K562 (cell line): ENCODE measurements at regions not wholly inside any gene's neighbourhood (a gene's known extent, or its start where the extent isn't known, plus 50 kb on each side); places are given as distances from the start of the nearest gene placed in this dataset.

Experiments used
- ATAC-seq: fragments of 200-7000 bp; cut with Tn5 transposase; 3 replicates; pipeline ENCODE4 v1.9.1; 2020; ENCODE audit warnings: moderate library complexity
- BruUV-seq: library from RNA; stranded (reverse); fragments of 400-500 nt; replicated peaks from 2 replicates; lab custom pipeline; 2021; lab: Mats Ljungman, UMichigan
- CTCF ChIA-PET: fragments of 300-600 bp; formaldehyde crosslinking; extraction: SDS; loops from one replicate; lab custom pipeline; 2021; ENCODE audit warnings: low intra/inter-chr PET ratio; lab: Yijun Ruan, JAX
- POLR2A ChIA-PET: fragments of 300-600, 350-650 bp; sonication (Branson Sonifier 250); formaldehyde crosslinking; extraction: SDS; loops from one replicate; lab custom pipeline; 2021; ENCODE audit warnings: antibody characterized with exemption, inconsistent platforms; lab: Yijun Ruan, JAX
- DNase-seq, 4 experiments: peaks; one replicate each; pipeline versions ENCODE4 v3.0.0 to v3.0.0-alpha.2; 2011 to 2018; ENCODE audit warnings: low spot score in 3 of 4, mixed read lengths in 3 of 4; ENCODE audit errors: extremely low read depth in 1 of 4
- FAIRE-seq: peaks from 2 replicates; lab custom pipeline; 2011; peaks lifted over from hg19 to GRCh38; lab: Jason Lieb, UNC
- H2AFZ ChIP-seq: 2 replicates; pipeline ENCODE4 v1.6.0; 2011; ENCODE audit warnings: low read depth, low read length, control low read depth, inconsistent platforms
- H3K27ac ChIP-seq: fragments of 200-600 bp; 3 replicates; pipeline ENCODE4 v1.8.0; 2011; ENCODE audit warnings: low read depth, mild to moderate bottlenecking, control low read depth, inconsistent platforms, low read length, moderate library complexity, mixed read lengths; ENCODE audit errors: extremely low read depth
- H3K27me3 ChIP-seq, 2 experiments: fragments of 300-600 bp in 1 of 2; 2 replicates in 1 of 2; 3 replicates in 1 of 2; pipeline versions ENCODE4 v1.6.0 to v1.8.0; 2011; ENCODE audit warnings: inconsistent platforms in 2 of 2, low read length in 2 of 2, mild to moderate bottlenecking in 1 of 2, mixed read lengths in 1 of 2, moderate library complexity in 1 of 2; ENCODE audit not compliant: control insufficient read depth in 2 of 2, insufficient read depth in 2 of 2
- H3K36me3 ChIP-seq: fragments of 300-600 bp; 3 replicates; pipeline ENCODE4 v1.8.0; 2011; ENCODE audit warnings: mild to moderate bottlenecking, low read length, inconsistent platforms; ENCODE audit not compliant: control insufficient read depth, insufficient read depth
- H3K4me1 ChIP-seq, 2 experiments: fragments of 200-600 bp in 1 of 2; replicated peaks in 1 of 2; 2 replicates in 1 of 2; 3 replicates in 1 of 2; pipeline versions ENCODE4 v1.5.1 to v1.8.0; 2011; ENCODE audit warnings: inconsistent platforms in 2 of 2, low read length in 2 of 2, mild to moderate bottlenecking in 1 of 2, mixed read lengths in 1 of 2, moderate library complexity in 1 of 2; ENCODE audit not compliant: control insufficient read depth in 2 of 2, insufficient read depth in 2 of 2
- H3K4me2 ChIP-seq: 2 replicates; pipeline ENCODE4 v1.6.1; 2011; ENCODE audit warnings: low read length, control low read depth, inconsistent platforms, mixed read lengths; ENCODE audit not compliant: insufficient read depth
- H3K4me3 ChIP-seq: fragments of 200-600 bp; sonication (generic), shearing (Covaris generic); 2 replicates; pipeline ENCODE4 v1.5.1; 2016; ENCODE audit warnings: control low read depth, inconsistent platforms
- H3K79me2 ChIP-seq: fragments of 200-600 bp; 3 replicates; pipeline ENCODE4 v1.8.0; 2011; ENCODE audit warnings: low read length, inconsistent platforms; ENCODE audit not compliant: control insufficient read depth, insufficient read depth
- H3K9ac ChIP-seq, 2 experiments: 2 replicates each; pipeline versions ENCODE4 v1.6.0 to v1.6.1; 2011; ENCODE audit warnings: low read depth in 2 of 2, low read length in 2 of 2, control low read depth in 1 of 2, inconsistent platforms in 1 of 2, mild to moderate bottlenecking in 1 of 2, mixed read lengths in 1 of 2; ENCODE audit not compliant: insufficient read depth in 1 of 2
- H3K9me1 ChIP-seq: one replicate; pipeline ENCODE4 v1.6.0; 2011; ENCODE audit warnings: inconsistent platforms, mild to moderate bottlenecking, low read length, moderate library complexity; ENCODE audit not compliant: control insufficient read depth, insufficient read depth
- H3K9me3 ChIP-seq: replicated peaks from 2 replicates; pipeline ENCODE4 v1.5.1; 2011; ENCODE audit warnings: low read depth, low read length, inconsistent platforms; ENCODE audit not compliant: control insufficient read depth, insufficient read depth
- H4K20me1 ChIP-seq: replicated peaks from 2 replicates; pipeline ENCODE4 v1.6.1; 2011; ENCODE audit warnings: low read length, inconsistent platforms, mixed read lengths; ENCODE audit not compliant: control insufficient read depth, insufficient read depth
- ATF1 ChIP-seq, 2 experiments: fragments of 450-650 bp in 1 of 2; IDR thresholded peaks; 2 replicates each; pipeline ENCODE4 v1.6.1; 2016; ENCODE audit warnings: missing compliant biosample characterization in 1 of 2, missing genetic modification characterization in 1 of 2
- ETV6 ChIP-seq, 3 experiments: fragments of 150-350 bp in 1 of 3; sonication (generic) in 1 of 3; formaldehyde crosslinking in 1 of 3; IDR thresholded peaks; 2 replicates each; pipeline versions ENCODE4 v1.6.1 to v1.8.0; 2014 to 2022; ENCODE audit warnings: borderline replicate concordance in 2 of 3, low read depth in 2 of 3, antibody characterized with exemption in 1 of 3, low read length in 1 of 3, mild to moderate bottlenecking in 1 of 3, missing genetic modification reagents in 1 of 3
- FOXK2 ChIP-seq, 2 experiments: fragments of 450-650 bp; IDR thresholded peaks in 1 of 2; conservative IDR thresholded peaks in 1 of 2; 2 replicates each; pipeline ENCODE4 v1.6.1; 2016; ENCODE audit warnings: low read depth in 2 of 2, mild to moderate bottlenecking in 1 of 2
- HDGF ChIP-seq: fragments of 450-650 bp; IDR thresholded peaks from 2 replicates; pipeline ENCODE4 v1.6.1; 2016
- KLF1 ChIP-seq: fragments of 450-650 bp; IDR thresholded peaks from 2 replicates; pipeline ENCODE4 v1.6.1; 2016; ENCODE audit warnings: missing genetic modification characterization, missing compliant biosample characterization
- L3MBTL2 ChIP-seq: fragments of 450-650 bp; IDR thresholded peaks from 2 replicates; pipeline ENCODE4 v1.6.1; 2016; ENCODE audit warnings: mild to moderate bottlenecking, moderate library complexity
- MCM7 ChIP-seq, 2 experiments: fragments of 450-650 bp; IDR thresholded peaks; 2 replicates each; pipeline ENCODE4 v1.6.1; 2016 to 2018
- NR2F6 ChIP-seq: fragments of 450-650 bp; formaldehyde crosslinking; IDR thresholded peaks from 2 replicates; pipeline ENCODE4 v1.4.0; 2020; ENCODE audit warnings: mild to moderate bottlenecking
- PPARD ChIP-seq: fragments of 250-450 bp; sonication (Bioruptor Pico); IDR thresholded peaks from 2 replicates; pipeline ENCODE4 v1.8.0; 2022; ENCODE audit warnings: inconsistent platforms, mild to moderate bottlenecking, moderate library complexity
- STAG1 ChIP-seq: sonication (generic); formaldehyde crosslinking; IDR thresholded peaks from 2 replicates; pipeline ENCODE4 v1.5.0; 2020; ENCODE audit warnings: missing genetic modification reagents, borderline replicate concordance
- ZNF140 ChIP-seq: fragments of 250-450 bp; sonication (Bioruptor Pico); IDR thresholded peaks from 2 replicates; pipeline ENCODE4 v1.8.0; 2021; ENCODE audit warnings: moderate library complexity, mild to moderate bottlenecking, inconsistent platforms
- WGBS: fragments of 100-300 bp; shearing (Covaris generic); methylation state at CpG from one replicate; pipeline ENCODE4 v1.1.6; 2016; ENCODE audit warnings: low coverage, mixed read lengths; ENCODE audit not compliant: insufficient coverage; ENCODE audit errors: missing lambda C conversion rate; 5-methylcytosine and 5-hydroxymethylcytosine counted together
- in situ Hi-C: fragments of 300-500 bp; cut with MboI; formaldehyde crosslinking; loops from 4 replicates; pipeline ENCODE4 v1.15.0; 2018; ENCODE audit warnings: inconsistent platforms, mixed read lengths
- intact Hi-C: fragments of 100-400 bp; cut with micrococcal nuclease; formaldehyde crosslinking; loops from 2 replicates; pipeline ENCODE4 v1.14.2; 2022
- TF ChIP-seq, protein P1 (sequence below), 2 experiments: fragments of 450-650 bp; conservative IDR thresholded peaks; 2 replicates each; pipeline ENCODE4 v1.6.1; 2017; ENCODE audit warnings: mild to moderate bottlenecking in 2 of 2, moderate library complexity in 2 of 2
- TF ChIP-seq, protein P2 (sequence below): fragments of 200-400 bp; formaldehyde crosslinking; IDR thresholded peaks from 2 replicates; pipeline ENCODE4 v1.6.1; 2017; ENCODE audit warnings: mild to moderate bottlenecking, low read depth, low read length, moderate library complexity
- TF ChIP-seq, protein P3 (sequence below): fragments of 250-450 bp; sonication (Bioruptor Pico); IDR thresholded peaks from 2 replicates; pipeline ENCODE4 v1.4.0; 2020; ENCODE audit warnings: mild to moderate bottlenecking, moderate library complexity

DNA sequence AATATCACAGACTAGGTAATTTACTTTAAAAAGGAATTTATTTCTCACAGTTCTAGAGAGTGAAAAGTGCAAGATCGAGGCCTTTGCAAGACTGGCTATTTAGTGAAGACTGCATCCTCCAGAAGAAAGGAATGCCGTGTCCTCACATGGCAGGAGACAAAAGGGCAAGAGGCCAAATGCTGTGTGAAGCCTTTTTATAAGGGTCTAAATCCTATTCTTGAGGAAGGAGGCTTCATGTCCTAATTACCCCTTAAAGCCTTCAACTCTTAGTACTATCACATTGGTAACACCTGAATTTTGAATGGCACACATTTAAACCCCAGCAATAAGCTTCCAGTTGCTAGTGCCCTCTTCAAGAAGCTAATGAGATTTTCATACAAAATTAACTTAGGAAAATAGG is 1882.3 kb upstream of the PIK3C3 start:
- H3K27me3 ChIP-seq, result no peaks in the 10 kb centered on the region
- H4K20me1 ChIP-seq, result no peaks in the 10 kb centered on the region
- H3K79me2 ChIP-seq, result no peaks in the 10 kb centered on the region
- H3K9me3 ChIP-seq, result no peaks in the 10 kb centered on the region; the same call in 1 of the 2 replicates
- no peak overlapping the region for H3K4me3 ChIP-seq
- CTCF ChIA-PET, result no interaction called here
- BruUV-seq, result no TSS peak
- H3K9ac ChIP-seq, result no peak overlapping the region
- H3K36me3 ChIP-seq, result no peaks in the 10 kb centered on the region
- in situ Hi-C loops (no loop called here), intact Hi-C loops (no loop called here)
- H3K4me2 ChIP-seq, result no peak overlapping the region
- WGBS, result 0% methylated on average over 2 of the region's 2 CpGs
- no peak for FAIRE-seq
- POLR2A ChIA-PET, result no interaction called here
- no peak for DNase-seq
- ATAC-seq, result no peak
- no peaks in the 10 kb centered on the region for H3K4me1 ChIP-seq
- H3K27ac ChIP-seq, result no peak overlapping the region
- H3K9me1 ChIP-seq, result no peaks in the 10 kb centered on the region
- no peak overlapping the region for H2AFZ ChIP-seq
- TF ChIP-seq HDGF (no peak), PPARD (CRISPR knock-in tag) (no peak), MCM7 (IDR thresholded peaks at IDR 0.05) (no peak), FOXK2 (conservative IDR thresholded peaks at IDR 0.05 in 1 of 2, IDR thresholded peaks at IDR 0.05 in 1 of 2; ENCODE audit: low read depth in 2 of 2) (no peak), L3MBTL2 (no peak), STAG1 (CRISPR knock-in tag) (no peak), ETV6 (IDR thresholded peaks at IDR 0.05; ENCODE audit: borderline replicate concordance in 1 of 2, low read depth in 2 of 2, low read length in 1 of 2) (no peak), ETV6 (CRISPR knock-in tag; IDR thresholded peaks at IDR 0.05; ENCODE audit: borderline replicate concordance) (no peak), NR2F6 (no peak), KLF1 (no peak), ZNF140 (no peak), ATF1 (CRISPR knock-in tag; IDR thresholded peaks at IDR 0.05) (no peak), ATF1 (tag; IDR thresholded peaks at IDR 0.05) (no peak)
- TF ChIP-seq, protein P1, sequence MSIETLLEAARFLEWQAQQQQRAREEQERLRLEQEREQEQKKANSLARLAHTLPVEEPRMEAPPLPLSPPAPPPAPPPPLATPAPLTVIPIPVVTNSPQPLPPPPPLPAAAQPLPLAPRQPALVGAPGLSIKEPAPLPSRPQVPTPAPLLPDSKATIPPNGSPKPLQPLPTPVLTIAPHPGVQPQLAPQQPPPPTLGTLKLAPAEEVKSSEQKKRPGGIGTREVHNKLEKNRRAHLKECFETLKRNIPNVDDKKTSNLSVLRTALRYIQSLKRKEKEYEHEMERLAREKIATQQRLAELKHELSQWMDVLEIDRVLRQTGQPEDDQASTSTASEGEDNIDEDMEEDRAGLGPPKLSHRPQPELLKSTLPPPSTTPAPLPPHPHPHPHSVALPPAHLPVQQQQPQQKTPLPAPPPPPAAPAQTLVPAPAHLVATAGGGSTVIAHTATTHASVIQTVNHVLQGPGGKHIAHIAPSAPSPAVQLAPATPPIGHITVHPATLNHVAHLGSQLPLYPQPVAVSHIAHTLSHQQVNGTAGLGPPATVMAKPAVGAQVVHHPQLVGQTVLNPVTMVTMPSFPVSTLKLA (conservative IDR thresholded peaks at IDR 0.05), result no peak
- TF ChIP-seq, protein P2, sequence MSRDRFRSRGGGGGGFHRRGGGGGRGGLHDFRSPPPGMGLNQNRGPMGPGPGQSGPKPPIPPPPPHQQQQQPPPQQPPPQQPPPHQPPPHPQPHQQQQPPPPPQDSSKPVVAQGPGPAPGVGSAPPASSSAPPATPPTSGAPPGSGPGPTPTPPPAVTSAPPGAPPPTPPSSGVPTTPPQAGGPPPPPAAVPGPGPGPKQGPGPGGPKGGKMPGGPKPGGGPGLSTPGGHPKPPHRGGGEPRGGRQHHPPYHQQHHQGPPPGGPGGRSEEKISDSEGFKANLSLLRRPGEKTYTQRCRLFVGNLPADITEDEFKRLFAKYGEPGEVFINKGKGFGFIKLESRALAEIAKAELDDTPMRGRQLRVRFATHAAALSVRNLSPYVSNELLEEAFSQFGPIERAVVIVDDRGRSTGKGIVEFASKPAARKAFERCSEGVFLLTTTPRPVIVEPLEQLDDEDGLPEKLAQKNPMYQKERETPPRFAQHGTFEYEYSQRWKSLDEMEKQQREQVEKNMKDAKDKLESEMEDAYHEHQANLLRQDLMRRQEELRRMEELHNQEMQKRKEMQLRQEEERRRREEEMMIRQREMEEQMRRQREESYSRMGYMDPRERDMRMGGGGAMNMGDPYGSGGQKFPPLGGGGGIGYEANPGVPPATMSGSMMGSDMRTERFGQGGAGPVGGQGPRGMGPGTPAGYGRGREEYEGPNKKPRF, result no peak
- TF ChIP-seq, protein P3, sequence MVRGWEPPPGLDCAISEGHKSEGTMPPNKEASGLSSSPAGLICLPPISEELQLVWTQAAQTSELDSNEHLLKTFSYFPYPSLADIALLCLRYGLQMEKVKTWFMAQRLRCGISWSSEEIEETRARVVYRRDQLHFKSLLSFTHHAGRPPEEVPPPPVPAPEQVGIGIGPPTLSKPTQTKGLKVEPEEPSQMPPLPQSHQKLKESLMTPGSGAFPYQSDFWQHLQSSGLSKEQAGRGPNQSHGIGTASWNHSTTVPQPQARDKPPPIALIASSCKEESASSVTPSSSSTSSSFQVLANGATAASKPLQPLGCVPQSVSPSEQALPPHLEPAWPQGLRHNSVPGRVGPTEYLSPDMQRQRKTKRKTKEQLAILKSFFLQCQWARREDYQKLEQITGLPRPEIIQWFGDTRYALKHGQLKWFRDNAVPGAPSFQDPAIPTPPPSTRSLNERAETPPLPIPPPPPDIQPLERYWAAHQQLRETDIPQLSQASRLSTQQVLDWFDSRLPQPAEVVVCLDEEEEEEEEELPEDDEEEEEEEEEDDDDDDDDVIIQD (CRISPR knock-in tag), result no peak
